ENCODE measurements at regions not wholly inside any gene's neighbourhood (a gene's known extent, or its start where the extent isn't known, plus 50 kb on each side); places are given as distances from the start of the nearest gene placed in this dataset.

- DNase-seq (ENCODE audit: low spot score) (no peak), ATAC-seq (ENCODE audit: insufficient number of reproducible peaks, low FRiP score, low read depth) (no peak)
- Histone ChIP-seq H3K27ac (no peak overlapping the region), H3K36me3 (no peaks in the 10 kb centered on the region), H3K9me3 (no peaks in the 10 kb centered on the region), H3K4me1 (ENCODE audit: control insufficient read depth in 1 of 2, low read depth in 2 of 2) (no peaks in the 10 kb centered on the region), H3K27me3 (replicated peaks; ENCODE audit: insufficient read depth) (no peaks in the 10 kb centered on the region), H3K4me3 (no peak overlapping the region)
- no peak for TF ChIP-seq CTCF (IDR thresholded peaks at IDR 0.05)
Measured at GRCh38 chr1:4120557-4121292, 220.7 kb upstream of the C1orf174 start.

GRCh38 chr1:4121293-4121684, 221.2 kb upstream of the C1orf174 start:
- no peak overlapping the region for H3K27ac ChIP-seq
- TF ChIP-seq CTCF (IDR thresholded peaks at IDR 0.05) = no peak
- no peaks in the 10 kb centered on the region for H3K9me3 ChIP-seq
- H3K36me3 ChIP-seq = no peaks in the 10 kb centered on the region
- H3K27me3 ChIP-seq (replicated peaks; ENCODE audit: insufficient read depth) = no peaks in the 10 kb centered on the region
- ATAC-seq (ENCODE audit: insufficient number of reproducible peaks, low FRiP score, low read depth) = no peak
- DNase-seq (ENCODE audit: low spot score) = no peak
- H3K4me3 ChIP-seq = no peak overlapping the region
- no peaks in the 10 kb centered on the region for H3K4me1 ChIP-seq (ENCODE audit: control insufficient read depth in 1 of 2, low read depth in 2 of 2)

DNA sequence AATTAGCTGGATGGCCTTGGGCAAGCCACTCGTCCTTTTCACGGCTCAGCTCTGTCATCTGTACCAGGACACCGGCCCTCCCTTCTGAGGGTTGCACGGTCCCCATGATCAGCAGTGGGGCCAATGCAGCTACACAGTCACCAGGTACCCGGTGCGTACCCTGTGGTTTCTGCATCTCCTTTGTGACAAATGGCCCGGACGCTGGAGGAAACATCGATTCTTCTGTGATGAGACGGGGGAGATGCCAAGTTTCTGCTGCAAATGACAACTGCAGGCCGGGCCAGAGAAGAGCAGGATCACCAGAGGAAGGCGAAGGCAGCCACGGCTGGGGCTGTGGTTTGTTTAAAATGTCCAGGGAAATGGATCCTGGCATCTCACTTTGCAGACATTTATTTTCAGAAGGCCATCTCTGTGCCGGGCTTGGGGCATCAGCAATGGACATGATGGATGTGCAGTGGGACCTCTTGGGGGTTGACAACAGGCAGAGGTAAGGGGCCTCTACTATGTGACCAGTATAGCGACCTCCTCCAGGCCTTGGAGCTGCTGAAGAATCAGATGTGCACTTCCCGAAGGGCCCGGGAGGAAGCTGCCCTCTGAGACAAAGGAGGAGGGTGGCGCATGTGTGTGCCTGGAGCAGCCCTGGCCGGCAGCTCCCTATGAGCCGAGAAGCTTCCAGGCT, 221.9 kb upstream of the C1orf174 start:
- H3K27ac ChIP-seq = no peak overlapping the region
- no peak for DNase-seq (ENCODE audit: low spot score)
- H3K9me3 ChIP-seq = no peaks in the 10 kb centered on the region
- TF ChIP-seq CTCF (IDR thresholded peaks at IDR 0.05) = no peak
- H3K4me1 ChIP-seq (ENCODE audit: control insufficient read depth in 1 of 2, low read depth in 2 of 2) = no peaks in the 10 kb centered on the region
- no peak overlapping the region for H3K4me3 ChIP-seq
- H3K27me3 ChIP-seq (replicated peaks; ENCODE audit: insufficient read depth) = no peaks in the 10 kb centered on the region
- ATAC-seq (ENCODE audit: insufficient number of reproducible peaks, low FRiP score, low read depth) = no peak
- H3K36me3 ChIP-seq = no peaks in the 10 kb centered on the region

- no peaks in the 10 kb centered on the region for H3K27me3 ChIP-seq (replicated peaks; ENCODE audit: insufficient read depth)
- TF ChIP-seq CTCF (IDR thresholded peaks at IDR 0.05) = no peak
- no peaks in the 10 kb centered on the region for H3K36me3 ChIP-seq
- DNase-seq (ENCODE audit: low spot score) = no peak
- H3K4me3 ChIP-seq = no peak overlapping the region
- no peak for ATAC-seq (ENCODE audit: insufficient number of reproducible peaks, low FRiP score, low read depth)
- no peaks in the 10 kb centered on the region for H3K4me1 ChIP-seq (ENCODE audit: control insufficient read depth in 1 of 2, low read depth in 2 of 2)
- H3K27ac ChIP-seq = no peak overlapping the region
- H3K9me3 ChIP-seq = no peaks in the 10 kb centered on the region
Measured at GRCh38 chr1:4122513-4123160, 222.6 kb upstream of the C1orf174 start.

- no peak overlapping the region for H3K4me3 ChIP-seq
- no peak overlapping the region for H3K27ac ChIP-seq
- ATAC-seq (ENCODE audit: insufficient number of reproducible peaks, low FRiP score, low read depth) (no peak), DNase-seq (ENCODE audit: low spot score) (no peak)
- H3K36me3 ChIP-seq = no peaks in the 10 kb centered on the region
- no peak for TF ChIP-seq CTCF (IDR thresholded peaks at IDR 0.05)
- no peaks in the 10 kb centered on the region for H3K4me1 ChIP-seq (ENCODE audit: control insufficient read depth in 1 of 2, low read depth in 2 of 2)
- no peaks in the 10 kb centered on the region for H3K27me3 ChIP-seq (replicated peaks; ENCODE audit: insufficient read depth)
- H3K9me3 ChIP-seq = no peaks in the 10 kb centered on the region
Measured at GRCh38 chr1:4124631-4125145, 224.6 kb upstream of the C1orf174 start.
